Right lobe of liver (tissue), 6 donors: ENCODE measurements at regions not wholly inside any gene's neighbourhood (a gene's known extent, or its start where the extent isn't known, plus 50 kb on each side); places are given as distances from the start of the nearest gene placed in this dataset.

Experiments
- ATAC-seq, 4 donors: fragments of 200-7000 bp; cut with Tn5 transposase; one replicate each; pipeline ENCODE4 v1.9.1; 2020; ENCODE audit warnings: mild to moderate bottlenecking in 4 of 4, moderate library complexity in 4 of 4
- DNase-seq, 3 donors: peaks; one replicate each; pipeline ENCODE4 v3.0.0-alpha.2; 2020
- H3K27ac ChIP-seq, 3 donors: fragments of 200-600 bp; one replicate each; pipeline ENCODE4 v1.8.0; 2022
- H3K27me3 ChIP-seq, 2 donors: fragments of 200-600 bp; one replicate each; pipeline ENCODE4 v1.8.0; 2022
- H3K36me3 ChIP-seq, 4 donors: fragments of 200-600 bp; sonication (generic) in 1 of 4; one replicate each; pipeline versions ENCODE4 v1.5.1 to v1.8.0; 2017 to 2022; ENCODE audit warnings: control low read depth in 1 of 4
- H3K4me1 ChIP-seq, 4 donors: fragments of 200-600 bp; sonication (generic) in 1 of 4; one replicate each; pipeline versions ENCODE4 v1.5.1 to v1.8.0; 2017 to 2022; ENCODE audit warnings: control low read depth in 1 of 4
- H3K4me3 ChIP-seq, 3 donors: fragments of 200-600 bp; one replicate each; pipeline ENCODE4 v1.8.0; 2022
- H3K9me3 ChIP-seq, 4 donors: fragments of 200-600 bp; sonication (generic) in 1 of 4; one replicate each; pipeline versions ENCODE4 v1.5.1 to v1.8.0; 2017 to 2022; ENCODE audit warnings: control low read depth in 1 of 4
- POLR2A ChIP-seq: fragments of 450-650 bp; IDR thresholded peaks from one replicate; pipeline ENCODE4 v1.6.1; 2017; ENCODE audit warnings: antibody characterized with exemption, mild to moderate bottlenecking
- WGBS: methylation state at CpG from one replicate; pipeline ENCODE4 v1.1.6; 2018; ENCODE audit warnings: low coverage, low lambda C conversion rate; ENCODE audit not compliant: insufficient coverage; ENCODE audit errors: missing lambda C conversion rate; 5-methylcytosine and 5-hydroxymethylcytosine counted together
- intact Hi-C, 2 donors: fragments of 100-400 bp; cut with DNase I; formaldehyde crosslinking; loops; one replicate each; pipeline versions ENCODE4 v1.11.2 to v1.14.1; 2022
- TF ChIP-seq, protein P1 (sequence below), 4 donors: fragments of 200-600 bp in 3 of 4; fragments of 450-650 bp in 1 of 4; IDR thresholded peaks; one replicate each; pipeline versions ENCODE4 v1.5.1 to v1.8.0; 2016 to 2022; ENCODE audit warnings: antibody characterized with exemption in 4 of 4, mild to moderate bottlenecking in 2 of 4
- donor health status: DM: no; HTN: yes; CAD: no.
- donor health status: DM: no; HTN: no; CAD: no.
- donor health status: DM: no; HTN: no; CAD: no.
- donor health status: DM: no; HTN: yes; CAD: no.
- donor health status: DM: no; HTN: yes; CAD: no.

DNA sequence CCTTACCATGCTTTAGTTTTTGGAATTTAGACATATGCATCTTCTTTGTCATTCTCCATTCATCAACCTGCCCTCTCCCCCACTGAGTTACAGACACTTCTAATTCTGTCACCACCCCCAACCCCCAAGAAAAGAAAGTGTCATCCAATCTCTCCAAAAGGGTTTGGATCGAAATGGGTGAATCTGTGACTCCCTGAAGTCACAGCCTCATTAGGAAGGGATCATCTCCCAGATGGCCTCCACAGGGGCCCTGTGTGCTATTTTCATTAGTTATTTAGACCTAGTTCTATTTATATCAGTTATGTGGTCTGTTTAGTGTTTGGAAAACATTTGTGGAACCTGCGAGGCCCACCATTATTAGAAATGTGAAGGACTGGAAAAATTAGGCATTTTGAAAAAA lies 191.0 kb upstream of the ATP2B1 start:
- Histone ChIP-seq H3K9me3 (no peaks in the 10 kb centered on the region), H3K4me3 (no peak overlapping the region), H3K4me1 (no peaks in the 10 kb centered on the region), H3K27me3 (no peaks in the 10 kb centered on the region), H3K36me3 (no peaks in the 10 kb centered on the region), H3K27ac (no peak overlapping the region)
- intact Hi-C loops: no loop called here
- WGBS: 62% methylated on average over 2 of the region's 2 CpGs
- no peak for TF ChIP-seq POLR2A
- TF ChIP-seq, protein P1, sequence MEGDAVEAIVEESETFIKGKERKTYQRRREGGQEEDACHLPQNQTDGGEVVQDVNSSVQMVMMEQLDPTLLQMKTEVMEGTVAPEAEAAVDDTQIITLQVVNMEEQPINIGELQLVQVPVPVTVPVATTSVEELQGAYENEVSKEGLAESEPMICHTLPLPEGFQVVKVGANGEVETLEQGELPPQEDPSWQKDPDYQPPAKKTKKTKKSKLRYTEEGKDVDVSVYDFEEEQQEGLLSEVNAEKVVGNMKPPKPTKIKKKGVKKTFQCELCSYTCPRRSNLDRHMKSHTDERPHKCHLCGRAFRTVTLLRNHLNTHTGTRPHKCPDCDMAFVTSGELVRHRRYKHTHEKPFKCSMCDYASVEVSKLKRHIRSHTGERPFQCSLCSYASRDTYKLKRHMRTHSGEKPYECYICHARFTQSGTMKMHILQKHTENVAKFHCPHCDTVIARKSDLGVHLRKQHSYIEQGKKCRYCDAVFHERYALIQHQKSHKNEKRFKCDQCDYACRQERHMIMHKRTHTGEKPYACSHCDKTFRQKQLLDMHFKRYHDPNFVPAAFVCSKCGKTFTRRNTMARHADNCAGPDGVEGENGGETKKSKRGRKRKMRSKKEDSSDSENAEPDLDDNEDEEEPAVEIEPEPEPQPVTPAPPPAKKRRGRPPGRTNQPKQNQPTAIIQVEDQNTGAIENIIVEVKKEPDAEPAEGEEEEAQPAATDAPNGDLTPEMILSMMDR (IDR thresholded peaks at IDR 0.05): no peak
- ATAC-seq (no peak), DNase-seq (no peak)

DNA sequence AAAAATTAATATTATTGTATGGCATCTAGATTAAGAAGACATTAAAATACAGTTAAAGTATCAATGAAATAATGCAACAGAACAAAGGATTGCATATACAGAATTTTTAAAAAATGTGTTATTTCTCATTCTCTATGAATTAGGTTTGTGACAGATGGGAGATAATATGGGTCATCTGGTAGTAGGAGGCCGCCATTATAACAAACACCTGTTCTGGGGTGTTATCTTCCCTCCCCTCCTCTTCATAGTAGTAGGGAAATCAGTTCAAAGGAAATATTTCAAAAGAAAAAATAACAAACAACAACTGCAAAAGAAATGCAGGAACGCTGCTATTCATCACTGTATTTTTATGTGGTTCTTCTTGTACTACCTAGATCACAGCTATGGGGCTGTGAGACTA lies 187.0 kb upstream of the ATP2B1 start:
- no peak for TF ChIP-seq POLR2A
- TF ChIP-seq, protein P1 (IDR thresholded peaks at IDR 0.05): no peak
- Histone ChIP-seq H3K27ac (no peak overlapping the region), H3K27me3 (no peaks in the 10 kb centered on the region), H3K4me1 (no peaks in the 10 kb centered on the region), H3K9me3 (no peaks in the 10 kb centered on the region), H3K4me3 (no peak overlapping the region), H3K36me3 (no peaks in the 10 kb centered on the region)
- intact Hi-C loops: no loop called here
- WGBS: 69% methylated on average over 2 of the region's 2 CpGs
- ATAC-seq: no peak
- no peak for DNase-seq

DNA sequence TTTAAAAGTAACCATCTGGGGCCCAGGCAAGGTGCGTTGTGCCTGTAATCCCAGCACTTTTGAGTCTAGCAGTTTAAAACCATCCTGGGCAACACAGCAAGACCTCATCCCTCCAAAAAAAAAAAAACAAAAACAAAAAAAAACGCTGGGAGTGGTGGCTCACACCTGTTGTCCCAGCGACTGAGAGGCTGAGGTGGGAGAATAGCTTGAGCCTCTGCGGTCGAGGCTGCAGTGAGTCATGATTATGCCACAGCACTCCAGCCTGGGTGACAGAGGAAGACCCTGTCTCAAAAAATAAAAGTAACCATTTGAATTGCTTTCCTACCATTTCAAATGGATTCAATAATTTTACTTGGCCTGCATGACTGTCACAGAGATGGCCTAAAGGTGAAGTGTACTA lies 186.5 kb upstream of the ATP2B1 start:
- Histone ChIP-seq H3K27ac (no peak overlapping the region), H3K4me1 (no peaks in the 10 kb centered on the region), H3K27me3 (no peaks in the 10 kb centered on the region), H3K36me3 (no peaks in the 10 kb centered on the region), H3K9me3 (no peaks in the 10 kb centered on the region), H3K4me3 (no peak overlapping the region)
- ATAC-seq: no peak
- no peak for DNase-seq
- intact Hi-C loops: no loop called here
- no peak for TF ChIP-seq POLR2A
- TF ChIP-seq, protein P1 (IDR thresholded peaks at IDR 0.05): no peak
- WGBS: 88% methylated on average over 5 of the region's 5 CpGs

DNA sequence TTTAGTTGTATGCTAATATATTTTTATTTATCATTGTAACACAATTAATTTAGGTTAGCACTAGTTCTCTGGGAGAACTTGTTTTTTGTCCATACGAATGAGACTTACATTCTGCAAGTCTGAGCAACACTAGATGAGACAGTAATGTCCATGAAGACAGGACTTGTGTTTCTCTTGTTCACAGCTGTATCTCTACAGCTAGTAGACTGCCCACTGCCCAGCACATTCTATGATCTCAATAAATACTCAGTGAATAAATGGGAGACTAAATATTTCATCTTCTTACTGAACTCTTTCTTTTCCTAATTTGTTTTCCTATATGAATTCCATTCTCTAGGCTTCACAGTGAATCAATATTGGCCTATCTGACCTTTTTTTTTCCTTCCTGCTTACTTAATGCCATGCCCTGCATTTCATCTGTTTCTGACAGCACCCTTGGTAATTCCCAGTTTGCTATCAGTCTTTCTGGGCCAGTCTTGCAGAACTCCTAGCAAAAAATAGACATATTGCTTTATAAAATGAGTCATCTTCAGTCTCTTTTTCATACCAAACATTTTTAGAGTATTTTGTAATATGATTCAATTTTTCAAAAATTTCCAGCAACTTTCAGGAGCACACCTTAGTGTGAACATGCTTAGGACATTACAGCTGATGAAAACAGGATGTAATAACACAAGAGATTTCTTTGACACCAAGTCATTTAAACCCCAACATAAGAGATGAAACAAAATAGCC lies 185.5 kb upstream of the ATP2B1 start:
- H3K36me3 ChIP-seq: no peaks in the 10 kb centered on the region
- DNase-seq (no peak), ATAC-seq (no peak)
- H3K27me3 ChIP-seq: no peaks in the 10 kb centered on the region
- H3K9me3 ChIP-seq: no peaks in the 10 kb centered on the region
- H3K4me1 ChIP-seq: no peaks in the 10 kb centered on the region
- no peak overlapping the region for H3K4me3 ChIP-seq
- 71% methylated on average over 1 of the region's 1 CpG for WGBS
- intact Hi-C loops: no loop called here
- H3K27ac ChIP-seq: no peak overlapping the region
- TF ChIP-seq, protein P1 (IDR thresholded peaks at IDR 0.05): no peak
- no peak for TF ChIP-seq POLR2A

DNA sequence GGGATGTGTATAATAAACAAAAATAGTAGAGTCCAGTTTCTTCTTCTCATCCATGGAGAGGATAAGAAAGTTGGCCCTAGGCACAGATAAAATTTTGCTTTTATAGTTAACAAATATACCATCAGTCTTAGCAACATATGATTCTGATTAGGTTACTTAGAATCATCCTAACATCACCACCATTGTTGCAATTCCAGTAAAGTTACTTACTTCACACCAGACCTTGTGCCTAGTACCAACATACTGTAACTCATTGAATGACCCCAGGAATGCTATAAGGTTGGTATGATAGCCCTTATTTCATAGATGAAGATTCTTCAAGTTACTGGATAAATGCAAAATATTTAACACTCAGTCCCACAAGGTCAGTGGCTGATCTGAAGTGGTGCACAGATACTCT lies 183.8 kb upstream of the ATP2B1 start:
- Histone ChIP-seq H3K36me3 (no peaks in the 10 kb centered on the region), H3K9me3 (no peaks in the 10 kb centered on the region), H3K27me3 (no peaks in the 10 kb centered on the region), H3K4me1 (no peaks in the 10 kb centered on the region), H3K4me3 (no peak overlapping the region), H3K27ac (no peak overlapping the region)
- intact Hi-C loops: no loop called here
- TF ChIP-seq, protein P1 (IDR thresholded peaks at IDR 0.05): no peak
- TF ChIP-seq POLR2A: no peak
- DNase-seq: no peak
- ATAC-seq: no peak
